Lower leg skin (tissue), 4 donors: ENCODE measurements at regions not wholly inside any gene's neighbourhood (a gene's known extent, or its start where the extent isn't known, plus 50 kb on each side); places are given as distances from the start of the nearest gene placed in this dataset.

Source experiments
- DNase-seq, 2 donors: peaks; one replicate each; pipeline ENCODE4 v3.0.0-alpha.2; 2019; ENCODE audit warnings: low spot score in 2 of 2
- H3K4me3 ChIP-seq: fragments of 200-600 bp; sonication (generic); 2 replicates; pipeline ENCODE4 v1.5.1; 2017; ENCODE audit warnings: mild to moderate bottlenecking, low read depth; ENCODE audit not compliant: poor library complexity, severe bottlenecking
- CTCF ChIP-seq, 3 donors: fragments of 450-650 bp; IDR thresholded peaks; one replicate each; pipeline ENCODE4 v1.5.1; 2016; ENCODE audit warnings: antibody characterized with exemption in 3 of 3, mild to moderate bottlenecking in 3 of 3, moderate library complexity in 2 of 3
- POLR2A ChIP-seq, 2 donors: fragments of 450-650 bp; IDR thresholded peaks; one replicate each; pipeline ENCODE4 v1.6.1; 2016 to 2017; ENCODE audit warnings: antibody characterized with exemption in 2 of 2, mild to moderate bottlenecking in 1 of 2, moderate library complexity in 1 of 2
- WGBS, 2 donors: methylation state at CpG; one replicate each; pipeline ENCODE4 v1.1.5; 2018; 5-methylcytosine and 5-hydroxymethylcytosine counted together
- intact Hi-C: fragments of 100-400 bp; cut with DNase I; formaldehyde crosslinking; loops from one replicate; pipeline ENCODE4 v1.15.0; 2023; ENCODE audit warnings: low total_unique reads

GRCh38 chr5:103434057-103434456 is 128.5 kb downstream of the NUDT12 start:
- WGBS, 2 donors = 75 to 76% methylated on average over 5 to 6 of the region's 8 CpGs
- no peak for TF ChIP-seq CTCF (IDR thresholded peaks at IDR 0.05)
- no peak for TF ChIP-seq POLR2A (IDR thresholded peaks at IDR 0.05)
- DNase-seq = no peak
- intact Hi-C loops = no loop called here
- H3K4me3 ChIP-seq = no peak overlapping the region

GRCh38 chr5:103433211-103433610 is 129.4 kb downstream of the NUDT12 start:
- 94 to 100% methylated on average over 1 of the region's 1 CpG for WGBS, 2 donors
- TF ChIP-seq POLR2A (IDR thresholded peaks at IDR 0.05) (no peak), CTCF (IDR thresholded peaks at IDR 0.05) (no peak)
- intact Hi-C loops = no loop called here
- no peak overlapping the region for H3K4me3 ChIP-seq
- DNase-seq = no peak

- intact Hi-C loops = no loop called here
- H3K4me3 ChIP-seq = no peak overlapping the region
- 69 to 70% methylated on average over 2 of the region's 2 CpGs for WGBS, 2 donors
- DNase-seq = no peak
- TF ChIP-seq POLR2A (IDR thresholded peaks at IDR 0.05) = no peak
Observed at GRCh38 chr5:103428923-103429322, 133.7 kb downstream of the NUDT12 start.

- WGBS, 2 donors = 60 to 64% methylated on average over 6 of the region's 6 CpGs
- intact Hi-C loops = no loop called here
- TF ChIP-seq POLR2A (IDR thresholded peaks at IDR 0.05) (no peak), CTCF (IDR thresholded peaks at IDR 0.05) (no peak)
- no peak for DNase-seq
- H3K4me3 ChIP-seq = no peak overlapping the region
Observed at GRCh38 chr5:103428411-103428871, 134.1 kb downstream of the NUDT12 start.

- WGBS, 2 donors = 87 to 89% methylated on average over 3 of the region's 3 CpGs
- H3K4me3 ChIP-seq = no peak overlapping the region
- DNase-seq = no peak
- intact Hi-C loops = no loop called here
- no peak for TF ChIP-seq CTCF (IDR thresholded peaks at IDR 0.05)
- no peak for TF ChIP-seq POLR2A (IDR thresholded peaks at IDR 0.05)
Observed at GRCh38 chr5:103427326-103427725, 135.3 kb downstream of the NUDT12 start.

GRCh38 chr5:103425686-103426454 is 136.7 kb downstream of the NUDT12 start:
- no peak for DNase-seq
- H3K4me3 ChIP-seq = no peak overlapping the region
- WGBS, 2 donors = 64 to 70% methylated on average over 3 of the region's 3 CpGs
- intact Hi-C loops = no loop called here
- no peak for TF ChIP-seq POLR2A (IDR thresholded peaks at IDR 0.05)
- no peak for TF ChIP-seq CTCF (IDR thresholded peaks at IDR 0.05)
